B cell (primary cell): ENCODE measurements at regions not wholly inside any gene's neighbourhood (a gene's known extent, or its start where the extent isn't known, plus 50 kb on each side); places are given as distances from the start of the nearest gene placed in this dataset.

Experiments used
- ATAC-seq: fragments of 200-7000 bp; cut with Tn5 transposase; one replicate; pipeline ENCODE4 v1.10.0; 2021; ENCODE audit warnings: low read depth, mild to moderate bottlenecking, moderate number of reproducible peaks, moderate library complexity
- CTCF ChIA-PET: fragments of 350-600 bp; sonication (Branson Sonifier 250); formaldehyde crosslinking; loops from one replicate; lab custom pipeline; 2021; ENCODE audit warnings: antibody characterized with exemption, inconsistent platforms; lab: Charles Lee
- POLR2A ChIA-PET: fragments of 350-600 bp; sonication (Branson Sonifier 250); formaldehyde crosslinking; loops from one replicate; lab custom pipeline; 2021; ENCODE audit warnings: antibody characterized with exemption; lab: Charles Lee
- DNase-seq: peaks from one replicate; pipeline ENCODE4 v3.0.0; 2013
- H2AFZ ChIP-seq: 2 replicates; pipeline ENCODE4 v1.6.1; 2012; ENCODE audit warnings: mild to moderate bottlenecking, low read depth, low read length; ENCODE audit not compliant: insufficient read depth, poor library complexity, severe bottlenecking
- H3K27ac ChIP-seq, 2 donors: 1 replicate in 1 of 2; 2 replicates in 1 of 2; pipeline ENCODE4 v1.5.1; 2012 to 2013; ENCODE audit warnings: low read length in 2 of 2, mild to moderate bottlenecking in 2 of 2, moderate library complexity in 1 of 2
- H3K27me3 ChIP-seq, 4 experiments: fragments of 200-600 bp in 1 of 4; sonication (generic) in 1 of 4; replicated peaks in 1 of 4; 1 replicate in 2 of 4; 2 replicates in 2 of 4; pipeline versions ENCODE4 v1.6.1 to v1.7.0; 2013 to 2016; ENCODE audit warnings: low read length in 3 of 4, mild to moderate bottlenecking in 2 of 4, mixed read lengths in 1 of 4, moderate library complexity in 1 of 4; ENCODE audit not compliant: insufficient read depth in 4 of 4, control insufficient read depth in 3 of 4; ENCODE audit errors: control extremely low read depth in 1 of 4
- H3K36me3 ChIP-seq, 2 experiments: replicated peaks in 1 of 2; 1 replicate in 1 of 2; 2 replicates in 1 of 2; pipeline versions ENCODE4 v1.6.1 to v1.7.1; 2013; ENCODE audit warnings: low read length in 1 of 2; ENCODE audit not compliant: insufficient read depth in 2 of 2, control insufficient read depth in 1 of 2; ENCODE audit errors: control extremely low read depth in 1 of 2, extremely low read depth in 1 of 2
- H3K4me1 ChIP-seq, 2 donors: fragments of 200-600 bp in 1 of 2; sonication (generic) in 1 of 2; 1 replicate in 1 of 2; 2 replicates in 1 of 2; pipeline versions ENCODE4 v1.5.1 to v1.6.1; 2013 to 2017; ENCODE audit warnings: low read length in 2 of 2; ENCODE audit not compliant: control insufficient read depth in 2 of 2, insufficient read depth in 2 of 2
- H3K4me2 ChIP-seq: replicated peaks from 2 replicates; pipeline ENCODE3; 2012; ENCODE audit warnings: mild to moderate bottlenecking, low read depth, low read length; ENCODE audit not compliant: poor library complexity, severe bottlenecking
- H3K4me3 ChIP-seq, 5 experiments: fragments of 200-600 bp in 1 of 5; sonication (generic) in 1 of 5; 1 replicate in 3 of 5; 2 replicates in 2 of 5; pipeline versions ENCODE4 v1.5.1 to v1.7.0; 2011 to 2016; ENCODE audit warnings: low read length in 4 of 5, mild to moderate bottlenecking in 4 of 5, low read depth in 2 of 5, control low read depth in 1 of 5, moderate library complexity in 1 of 5; ENCODE audit not compliant: insufficient read depth in 1 of 5; ENCODE audit errors: control extremely low read depth in 1 of 5, extremely low read depth in 1 of 5
- H3K79me2 ChIP-seq: fragments of 200-600 bp; sonication (generic); one replicate; pipeline ENCODE4 v1.6.0; 2016; ENCODE audit warnings: low read length; ENCODE audit not compliant: control insufficient read depth, insufficient read depth
- H3K9ac ChIP-seq: fragments of 200-600 bp; sonication (generic); 2 replicates; pipeline ENCODE4 v1.6.1; 2017; ENCODE audit warnings: mild to moderate bottlenecking, low read length, moderate library complexity
- H3K9me3 ChIP-seq, 3 donors: one replicate each; pipeline versions ENCODE4 v1.6.1 to v1.7.1; 2013; ENCODE audit warnings: low read length in 2 of 3; ENCODE audit not compliant: control insufficient read depth in 2 of 3, insufficient read depth in 1 of 3; ENCODE audit errors: control extremely low read depth in 1 of 3
- H4K20me1 ChIP-seq: 2 replicates; pipeline ENCODE4 v1.6.0; 2012; ENCODE audit warnings: mild to moderate bottlenecking, low read length; ENCODE audit not compliant: insufficient read depth, control insufficient read depth, poor library complexity, severe bottlenecking
- H3K27ac Mint-ChIP-seq: one replicate; pipeline ENCODE4 v1.8.0; 2021; ENCODE audit warnings: mixed read lengths
- H3K27me3 Mint-ChIP-seq: one replicate; pipeline ENCODE4 v1.8.0; 2021; ENCODE audit warnings: mixed read lengths
- H3K4me1 Mint-ChIP-seq: one replicate; pipeline ENCODE4 v1.8.0; 2021; ENCODE audit warnings: mixed read lengths
- H3K4me3 Mint-ChIP-seq: one replicate; pipeline ENCODE4 v1.8.0; 2021; ENCODE audit warnings: mixed read lengths
- H3K9me3 Mint-ChIP-seq: one replicate; pipeline ENCODE4 v1.8.0; 2022; ENCODE audit warnings: mixed read lengths; ENCODE audit not compliant: insufficient read depth
- CTCF ChIP-seq: fragments of 200-600 bp; IDR thresholded peaks from one replicate; pipeline ENCODE4 v1.8.0; 2022; ENCODE audit warnings: antibody characterized with exemption, mild to moderate bottlenecking
- EZH2 ChIP-seq: IDR thresholded peaks from 2 replicates; pipeline ENCODE4 v1.6.1; 2012; ENCODE audit warnings: borderline replicate concordance, low read depth, mild to moderate bottlenecking, moderate library complexity, low read length; ENCODE audit not compliant: insufficient read depth, poor library complexity, severe bottlenecking
- WGBS: methylation state at CpG from one replicate; pipeline ENCODE4 v1.1.5; 2013; ENCODE audit warnings: missing lambda C conversion rate; ENCODE audit not compliant: insufficient coverage; 5-methylcytosine and 5-hydroxymethylcytosine counted together
- intact Hi-C: fragments of 100-400 bp; cut with micrococcal nuclease; formaldehyde crosslinking; loops from one replicate; pipeline ENCODE4 v1.10.0; 2022

- CTCF ChIA-PET, result no interaction called here
- Histone ChIP-seq H2AFZ (no peak overlapping the region), H3K36me3 (no peaks in the 10 kb centered on the region), H3K4me2 (no peak overlapping the region), H3K9ac (no peak overlapping the region), H3K27me3 (no peaks in the 10 kb centered on the region), H3K27ac (no peak overlapping the region), H4K20me1 (no peaks in the 10 kb centered on the region), H3K4me1 (no peaks in the 10 kb centered on the region), H3K79me2 (no peaks in the 10 kb centered on the region), H3K9me3 (no peaks in the 10 kb centered on the region), H3K4me3 (no peak overlapping the region)
- no peaks in the 10 kb centered on the region for H3K27me3 Mint-ChIP-seq
- no peak for ATAC-seq
- intact Hi-C loops, result no loop called here
- TF ChIP-seq EZH2 (no peak), CTCF (no peak)
- WGBS, result no CpG with 5 or more reads among the region's 2 CpGs
- no peaks in the 10 kb centered on the region for H3K4me1 Mint-ChIP-seq
- no peak overlapping the region for H3K4me3 Mint-ChIP-seq
- DNase-seq, result no peak
- POLR2A ChIA-PET, result no interaction called here
- no peak overlapping the region for H3K27ac Mint-ChIP-seq
- H3K9me3 Mint-ChIP-seq, result peaks cover 2% of the 10 kb centered on the region
Observed at GRCh38 chr13:62060570-62060969, 644.9 kb upstream of the PCDH20 start.

GRCh38 chr13:62057286-62057685 lies 641.6 kb upstream of the PCDH20 start:
- no peaks in the 10 kb centered on the region for H3K9me3 ChIP-seq
- H3K79me2 ChIP-seq, result no peaks in the 10 kb centered on the region
- POLR2A ChIA-PET, result no interaction called here
- no peaks in the 10 kb centered on the region for H3K4me1 Mint-ChIP-seq
- intact Hi-C loops, result no loop called here
- no peaks in the 10 kb centered on the region for H3K27me3 Mint-ChIP-seq
- H3K36me3 ChIP-seq, result no peaks in the 10 kb centered on the region
- DNase-seq (no peak), ATAC-seq (no peak)
- CTCF ChIA-PET, result no interaction called here
- no peak overlapping the region for H3K27ac ChIP-seq
- no peak overlapping the region for H3K4me3 ChIP-seq
- H4K20me1 ChIP-seq, result no peaks in the 10 kb centered on the region
- H3K9ac ChIP-seq, result no peak overlapping the region
- WGBS, result no CpG with 5 or more reads among the region's 2 CpGs
- H3K4me2 ChIP-seq, result no peak overlapping the region
- H3K4me3 Mint-ChIP-seq, result no peak overlapping the region
- H3K4me1 ChIP-seq, result no peaks in the 10 kb centered on the region
- H3K27ac Mint-ChIP-seq, result no peak overlapping the region
- H2AFZ ChIP-seq, result no peak overlapping the region
- TF ChIP-seq CTCF (no peak), EZH2 (no peak)
- H3K27me3 ChIP-seq, result no peaks in the 10 kb centered on the region
- no peaks in the 10 kb centered on the region for H3K9me3 Mint-ChIP-seq
